ENCODE measurements at regions not wholly inside any gene's neighbourhood (a gene's known extent, or its start where the extent isn't known, plus 50 kb on each side); places are given as distances from the start of the nearest gene placed in this dataset.

DNA sequence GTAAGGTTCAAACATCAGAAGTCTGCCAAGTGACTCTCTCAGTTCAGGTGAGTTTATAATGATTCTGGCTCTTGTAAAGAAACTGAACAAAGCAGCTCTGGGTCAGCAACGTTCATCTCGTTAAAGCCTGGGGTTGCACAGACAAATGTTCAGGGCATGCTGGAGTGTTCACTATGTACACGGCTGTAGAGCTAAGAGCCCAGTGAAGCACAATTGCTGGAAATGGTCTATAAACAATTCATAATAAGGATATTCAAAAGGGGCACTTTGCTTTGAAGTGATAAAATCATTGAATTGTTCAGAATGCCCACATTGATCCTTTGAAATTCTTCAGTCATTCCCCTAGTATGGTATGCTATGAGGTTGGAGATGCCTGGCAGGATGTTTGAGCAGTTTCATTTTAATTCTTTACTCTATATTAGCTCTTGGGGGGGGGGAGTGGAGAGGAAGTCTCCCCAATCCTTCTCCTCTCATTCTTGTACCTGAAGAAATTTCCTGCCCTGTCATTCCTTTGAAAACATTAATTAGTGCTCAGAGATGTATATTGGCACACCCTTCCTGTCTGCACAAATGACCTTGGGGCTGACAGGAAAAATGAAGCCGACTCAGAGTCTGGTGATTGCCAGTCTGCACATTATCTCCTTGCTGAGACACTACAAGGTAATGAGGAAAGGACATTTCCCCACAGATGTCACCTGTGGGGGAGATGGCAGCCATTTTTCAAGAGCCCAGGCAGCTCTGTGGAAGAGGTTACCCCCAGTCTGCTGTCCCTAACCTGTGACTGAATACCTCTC lies 145.5 kb downstream of the DLEU7 start:
- Mint-ChIP-seq H3K27ac (ENCODE audit: unreplicated experiment) (no peak overlapping the region), H3K4me3 (ENCODE audit: unreplicated experiment) (no peak overlapping the region), H3K36me3 (ENCODE audit: unreplicated experiment) (no peaks in the 10 kb centered on the region), H3K9me3 (ENCODE audit: unreplicated experiment) (no peaks in the 10 kb centered on the region), H3K4me1 (ENCODE audit: unreplicated experiment) (peaks cover 17% of the 10 kb centered on the region), H3K27me3 (ENCODE audit: unreplicated experiment) (no peaks in the 10 kb centered on the region)
- TF ChIP-seq, protein P1, sequence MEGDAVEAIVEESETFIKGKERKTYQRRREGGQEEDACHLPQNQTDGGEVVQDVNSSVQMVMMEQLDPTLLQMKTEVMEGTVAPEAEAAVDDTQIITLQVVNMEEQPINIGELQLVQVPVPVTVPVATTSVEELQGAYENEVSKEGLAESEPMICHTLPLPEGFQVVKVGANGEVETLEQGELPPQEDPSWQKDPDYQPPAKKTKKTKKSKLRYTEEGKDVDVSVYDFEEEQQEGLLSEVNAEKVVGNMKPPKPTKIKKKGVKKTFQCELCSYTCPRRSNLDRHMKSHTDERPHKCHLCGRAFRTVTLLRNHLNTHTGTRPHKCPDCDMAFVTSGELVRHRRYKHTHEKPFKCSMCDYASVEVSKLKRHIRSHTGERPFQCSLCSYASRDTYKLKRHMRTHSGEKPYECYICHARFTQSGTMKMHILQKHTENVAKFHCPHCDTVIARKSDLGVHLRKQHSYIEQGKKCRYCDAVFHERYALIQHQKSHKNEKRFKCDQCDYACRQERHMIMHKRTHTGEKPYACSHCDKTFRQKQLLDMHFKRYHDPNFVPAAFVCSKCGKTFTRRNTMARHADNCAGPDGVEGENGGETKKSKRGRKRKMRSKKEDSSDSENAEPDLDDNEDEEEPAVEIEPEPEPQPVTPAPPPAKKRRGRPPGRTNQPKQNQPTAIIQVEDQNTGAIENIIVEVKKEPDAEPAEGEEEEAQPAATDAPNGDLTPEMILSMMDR (IDR thresholded peaks at IDR 0.05) = no peak
- no peak for DNase-seq (ENCODE audit: extremely low spot score, unreplicated experiment)

DNA sequence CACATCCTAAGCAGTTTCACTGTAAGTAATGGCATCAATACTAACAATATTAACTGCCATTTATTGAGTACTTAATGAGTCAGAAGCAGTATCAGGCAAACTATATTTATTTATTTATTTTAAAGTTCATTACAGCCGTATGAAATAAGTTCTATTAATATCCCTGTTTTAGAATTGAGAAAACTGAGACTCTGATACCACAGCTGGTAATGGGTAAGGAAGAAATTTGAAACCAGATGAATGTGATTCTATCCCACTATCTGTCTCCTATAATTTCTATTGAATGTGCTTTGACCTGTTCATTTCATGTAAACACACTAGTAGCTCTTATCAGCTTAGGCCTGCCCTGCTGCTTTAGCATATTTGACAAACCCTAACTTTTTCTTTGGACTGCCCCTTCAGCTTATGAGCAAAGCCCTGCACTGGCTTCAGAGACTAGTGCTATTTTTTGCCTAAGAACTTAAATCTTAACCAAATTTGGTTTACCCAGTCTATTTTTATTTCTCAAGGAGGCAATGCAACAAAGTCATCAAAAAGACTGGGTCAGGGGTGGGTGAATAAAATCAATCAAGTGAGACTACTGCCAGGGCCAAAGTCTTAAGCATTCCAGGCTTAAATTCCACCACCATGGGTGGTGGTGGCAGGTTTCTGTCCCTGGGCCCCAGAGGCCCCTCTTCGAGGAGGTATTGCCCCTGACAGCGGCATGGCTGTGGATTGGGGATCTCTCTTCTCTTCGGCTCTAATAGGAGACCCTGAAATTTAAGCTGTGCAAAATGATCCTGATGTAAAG lies 143.4 kb downstream of the DLEU7 start:
- Mint-ChIP-seq H3K9me3 (ENCODE audit: unreplicated experiment) (no peaks in the 10 kb centered on the region), H3K4me3 (ENCODE audit: unreplicated experiment) (no peak overlapping the region), H3K36me3 (ENCODE audit: unreplicated experiment) (no peaks in the 10 kb centered on the region), H3K4me1 (ENCODE audit: unreplicated experiment) (peaks cover 4% of the 10 kb centered on the region), H3K27me3 (ENCODE audit: unreplicated experiment) (no peaks in the 10 kb centered on the region), H3K27ac (ENCODE audit: unreplicated experiment) (no peak overlapping the region)
- TF ChIP-seq, protein P1 (IDR thresholded peaks at IDR 0.05) = no peak
- no peak for DNase-seq (ENCODE audit: extremely low spot score, unreplicated experiment)

DNA sequence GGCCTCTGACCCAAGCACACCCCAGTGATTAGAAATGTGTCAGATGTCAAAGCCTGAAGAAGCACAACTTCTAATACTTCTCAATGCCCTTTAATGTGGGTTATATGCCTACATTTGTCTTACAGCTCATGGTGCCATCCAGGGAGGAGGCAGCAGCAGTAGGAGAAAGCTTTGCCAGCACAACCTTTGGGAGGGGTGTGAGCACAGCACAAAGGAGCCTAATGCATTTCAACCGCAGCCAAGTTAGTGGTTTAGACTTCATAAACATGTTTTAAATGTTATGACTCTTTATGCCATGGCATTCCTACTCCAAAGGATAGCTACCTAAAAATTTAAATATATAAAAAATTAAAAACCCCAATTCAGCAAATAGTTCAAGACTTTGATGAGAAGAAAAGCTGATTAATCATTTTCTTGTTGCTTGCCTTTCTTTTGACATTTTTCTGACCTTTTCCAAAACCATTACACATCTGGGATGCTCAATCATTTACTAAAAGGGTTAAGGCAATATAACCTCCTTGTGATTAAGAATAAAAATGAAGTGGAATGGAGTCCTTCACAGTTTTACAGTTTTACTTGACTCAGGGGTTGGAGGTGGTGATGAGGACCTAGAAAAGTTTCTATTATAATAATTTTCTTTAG lies 142.7 kb downstream of the DLEU7 start:
- H3K4me3 Mint-ChIP-seq (ENCODE audit: unreplicated experiment) = no peak overlapping the region
- H3K9me3 Mint-ChIP-seq (ENCODE audit: unreplicated experiment) = no peaks in the 10 kb centered on the region
- H3K27ac Mint-ChIP-seq (ENCODE audit: unreplicated experiment) = no peak overlapping the region
- DNase-seq (ENCODE audit: extremely low spot score, unreplicated experiment) = no peak
- no peaks in the 10 kb centered on the region for H3K27me3 Mint-ChIP-seq (ENCODE audit: unreplicated experiment)
- no peaks in the 10 kb centered on the region for H3K36me3 Mint-ChIP-seq (ENCODE audit: unreplicated experiment)
- H3K4me1 Mint-ChIP-seq (ENCODE audit: unreplicated experiment) = peaks cover 4% of the 10 kb centered on the region
- TF ChIP-seq, protein P1 (IDR thresholded peaks at IDR 0.05) = no peak

DNA sequence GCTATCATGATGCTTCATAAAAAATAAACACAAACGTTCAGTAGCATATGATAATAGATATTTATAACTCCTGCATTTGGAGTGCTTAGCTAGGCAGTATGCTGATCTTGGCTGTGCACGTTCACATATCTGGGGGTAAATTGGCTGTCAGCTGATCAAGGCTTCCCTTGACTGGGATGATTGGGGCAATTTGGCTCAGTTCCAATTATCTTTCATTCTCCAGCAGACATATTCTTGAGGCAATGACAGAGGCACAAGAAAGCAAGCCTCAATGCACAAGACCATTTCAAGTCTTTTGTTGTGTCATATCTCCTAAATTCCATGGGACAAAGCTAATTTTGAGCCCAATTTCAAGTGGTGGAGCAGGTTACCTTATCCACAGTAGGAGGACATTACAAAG lies 142.0 kb downstream of the DLEU7 start:
- no peak overlapping the region for H3K27ac Mint-ChIP-seq (ENCODE audit: unreplicated experiment)
- no peaks in the 10 kb centered on the region for H3K36me3 Mint-ChIP-seq (ENCODE audit: unreplicated experiment)
- no peak for DNase-seq (ENCODE audit: extremely low spot score, unreplicated experiment)
- peaks cover 4% of the 10 kb centered on the region for H3K4me1 Mint-ChIP-seq (ENCODE audit: unreplicated experiment)
- TF ChIP-seq, protein P1 (IDR thresholded peaks at IDR 0.05) = no peak
- H3K27me3 Mint-ChIP-seq (ENCODE audit: unreplicated experiment) = no peaks in the 10 kb centered on the region
- no peaks in the 10 kb centered on the region for H3K9me3 Mint-ChIP-seq (ENCODE audit: unreplicated experiment)
- no peak overlapping the region for H3K4me3 Mint-ChIP-seq (ENCODE audit: unreplicated experiment)

DNA sequence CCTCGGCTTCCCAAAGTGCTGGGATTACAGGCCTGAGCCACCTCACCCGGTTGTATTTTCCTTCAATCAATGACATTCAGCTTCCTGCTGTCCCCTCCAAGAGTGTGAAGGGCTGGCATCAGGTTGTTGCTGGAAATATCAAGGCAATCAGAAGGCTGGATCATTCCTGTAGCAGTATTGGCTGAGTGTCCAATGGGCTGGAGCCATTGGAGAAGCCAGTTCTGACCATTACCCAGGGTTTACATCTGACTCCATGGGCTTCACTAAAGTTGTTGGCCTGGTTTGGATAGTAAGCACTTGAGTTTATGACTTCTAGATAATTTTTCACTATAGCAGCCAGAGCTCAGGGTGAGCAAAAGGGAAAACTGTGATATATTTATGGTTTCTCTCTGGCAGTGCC lies 137.0 kb downstream of the DLEU7 start:
- TF ChIP-seq, protein P1 (IDR thresholded peaks at IDR 0.05) = no peak
- Mint-ChIP-seq H3K27me3 (ENCODE audit: unreplicated experiment) (no peaks in the 10 kb centered on the region), H3K4me3 (ENCODE audit: unreplicated experiment) (no peak overlapping the region), H3K4me1 (ENCODE audit: unreplicated experiment) (no peaks in the 10 kb centered on the region), H3K36me3 (ENCODE audit: unreplicated experiment) (no peaks in the 10 kb centered on the region), H3K27ac (ENCODE audit: unreplicated experiment) (no peak overlapping the region), H3K9me3 (ENCODE audit: unreplicated experiment) (no peaks in the 10 kb centered on the region)
- DNase-seq (ENCODE audit: extremely low spot score, unreplicated experiment) = no peak
